ENCODE measurements at regions not wholly inside any gene's neighbourhood (a gene's known extent, or its start where the extent isn't known, plus 50 kb on each side); places are given as distances from the start of the nearest gene placed in this dataset.

GRCh38 chr1:191419842-191420241 is 738.4 kb upstream of the RGS18 start:
- Histone ChIP-seq H3K23ac (ENCODE audit: low read depth, low read length) (no peak overlapping the region), H2AK5ac (ENCODE audit: low read depth, low read length) (no peak overlapping the region), H3K9ac (ENCODE audit: low read depth, low read length) (no peak overlapping the region), H3K14ac (replicated peaks; ENCODE audit: low read depth, low read length) (no peak overlapping the region), H3K79me1 (ENCODE audit: low read depth in 1 of 2, low read length in 2 of 2) (no peaks in the 10 kb centered on the region), H3K56ac (ENCODE audit: extremely low read depth, insufficient read depth, low read length) (no peak overlapping the region), H3K4me1 (ENCODE audit: control insufficient read depth, insufficient read depth, low read length) (no peaks in the 10 kb centered on the region), H4K8ac (ENCODE audit: low read depth in 2 of 2, low read length in 2 of 2) (no peak overlapping the region), H3K18ac (ENCODE audit: low read depth, low read length) (no peak overlapping the region), H3K36me3 (ENCODE audit: control insufficient read depth, insufficient read depth, low read length) (no peaks in the 10 kb centered on the region), H2AFZ (replicated peaks; ENCODE audit: low read length, poor library complexity) (no peak overlapping the region), H2BK120ac (ENCODE audit: low read depth, low read length) (no peak overlapping the region), H2BK5ac (ENCODE audit: low read depth, low read length, poor library complexity, severe bottlenecking) (no peak overlapping the region), H4K5ac (ENCODE audit: low read depth, low read length) (no peak overlapping the region), H4K91ac (ENCODE audit: insufficient read depth, low read depth, low read length) (no peak overlapping the region), H3K27ac (ENCODE audit: insufficient read depth, low read length) (no peak overlapping the region), H2BK15ac (ENCODE audit: low read depth, low read length) (no peak overlapping the region), H3K4ac (ENCODE audit: low read depth, low read length) (no peak overlapping the region), H3K9me1 (ENCODE audit: insufficient read depth, low read length) (no peaks in the 10 kb centered on the region), H2AK9ac (replicated peaks; ENCODE audit: low read depth, low read length, poor library complexity) (no peak overlapping the region), H4K20me1 (ENCODE audit: insufficient read depth, low read length) (no peaks in the 10 kb centered on the region), H3K27me3 (ENCODE audit: control insufficient read depth, insufficient read depth, low read length) (no peaks in the 10 kb centered on the region), H2BK20ac (ENCODE audit: low read depth, low read length) (no peak overlapping the region), H3K4me3 (ENCODE audit: insufficient read depth, low read depth, low read length) (no peak overlapping the region), H3K4me2 (ENCODE audit: low read depth, low read length) (no peak overlapping the region), H3K9me3 (ENCODE audit: control insufficient read depth, insufficient read depth, low read length) (no peaks in the 10 kb centered on the region)
- TF ChIP-seq MAZ (IDR thresholded peaks at IDR 0.05; ENCODE audit: borderline replicate concordance, low read depth, low read length): no peak
- TF ChIP-seq CTCF (conservative IDR thresholded peaks at IDR 0.05; ENCODE audit: low read depth, low read length): no peak
- TF ChIP-seq RAD21 (IDR thresholded peaks at IDR 0.05; ENCODE audit: low read length): no peak
- no peak for TF ChIP-seq MAFK (IDR thresholded peaks at IDR 0.05; ENCODE audit: low read depth, low read length)
- no peak for TF ChIP-seq POLR2A (IDR thresholded peaks at IDR 0.05; ENCODE audit: low read depth, low read length)
- TF ChIP-seq MXI1 (IDR thresholded peaks at IDR 0.05; ENCODE audit: borderline replicate concordance, low read depth, low read length): no peak
- TF ChIP-seq FOS (IDR thresholded peaks at IDR 0.05; ENCODE audit: low read depth, low read length): no peak
- TF ChIP-seq SMC3 (IDR thresholded peaks at IDR 0.05; ENCODE audit: low read depth, low read length): no peak
- TF ChIP-seq, protein P1, sequence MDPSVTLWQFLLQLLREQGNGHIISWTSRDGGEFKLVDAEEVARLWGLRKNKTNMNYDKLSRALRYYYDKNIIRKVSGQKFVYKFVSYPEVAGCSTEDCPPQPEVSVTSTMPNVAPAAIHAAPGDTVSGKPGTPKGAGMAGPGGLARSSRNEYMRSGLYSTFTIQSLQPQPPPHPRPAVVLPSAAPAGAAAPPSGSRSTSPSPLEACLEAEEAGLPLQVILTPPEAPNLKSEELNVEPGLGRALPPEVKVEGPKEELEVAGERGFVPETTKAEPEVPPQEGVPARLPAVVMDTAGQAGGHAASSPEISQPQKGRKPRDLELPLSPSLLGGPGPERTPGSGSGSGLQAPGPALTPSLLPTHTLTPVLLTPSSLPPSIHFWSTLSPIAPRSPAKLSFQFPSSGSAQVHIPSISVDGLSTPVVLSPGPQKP (IDR thresholded peaks at IDR 0.05; ENCODE audit: borderline replicate concordance, low read depth, low read length): no peak
- no peak for TF ChIP-seq CHD1 (IDR thresholded peaks at IDR 0.05; ENCODE audit: low read depth, low read length)
- no peak for ATAC-seq (ENCODE audit: low read depth)
- BruUV-seq (replicated peaks): no TSS peak
- intact Hi-C loops (cut with micrococcal nuclease) (no loop called here), in situ Hi-C loops (cut with MboI; ENCODE audit: low sequenced_read_pairs) (no loop called here), dilution Hi-C loops (cut with HindIII; ENCODE audit: low sequenced_read_pairs, unreplicated experiment) (no loop called here)
- DNase-seq: no peak
- ChIA-PET POLR2A (ENCODE audit: unreplicated experiment) (no interaction called here), CTCF (interaction anchor here (0.6 to 0.7 kb wide), 2 partner anchors 11 to 27 kb away, joined by 5 to 11 read pairs; no protein-coding TSS in a partner anchor)
- no CpG with 5 or more reads among the region's 1 CpG for WGBS, 2 experiments (ENCODE audit: extremely low coverage in 2 of 2, insufficient read length in 1 of 2)

All from IMR-90 (cell line).